Suprapubic skin (tissue), 4 donors: ENCODE measurements at regions not wholly inside any gene's neighbourhood (a gene's known extent, or its start where the extent isn't known, plus 50 kb on each side); places are given as distances from the start of the nearest gene placed in this dataset.

ENCODE experiments used
- DNase-seq, 2 donors: peaks; one replicate each; pipeline ENCODE4 v3.0.0-alpha.2; 2019; ENCODE audit warnings: low spot score in 2 of 2
- H3K27ac ChIP-seq: fragments of 200-600 bp; sonication (generic); one replicate; pipeline ENCODE4 v1.5.1; 2019
- H3K27me3 ChIP-seq: fragments of 200-600 bp; sonication (generic); one replicate; pipeline ENCODE4 v1.5.1; 2019
- H3K36me3 ChIP-seq: fragments of 200-600 bp; sonication (generic); one replicate; pipeline ENCODE4 v1.5.1; 2019
- H3K4me1 ChIP-seq: fragments of 200-600 bp; sonication (generic); one replicate; pipeline ENCODE4 v1.5.1; 2019
- H3K4me3 ChIP-seq: fragments of 200-600 bp; sonication (generic); one replicate; pipeline ENCODE4 v1.5.1; 2019; ENCODE audit warnings: mild to moderate bottlenecking
- H3K9me3 ChIP-seq: fragments of 200-600 bp; sonication (generic); one replicate; pipeline ENCODE4 v1.5.1; 2019
- CTCF ChIP-seq, 2 donors: fragments of 200-600 bp in 1 of 2; fragments of 450-650 bp in 1 of 2; sonication (generic) in 1 of 2; IDR thresholded peaks; one replicate each; pipeline ENCODE4 v1.5.1; 2016 to 2019; ENCODE audit warnings: antibody characterized with exemption in 2 of 2, mild to moderate bottlenecking in 1 of 2, moderate library complexity in 1 of 2
- EP300 ChIP-seq: sonication (generic); formaldehyde crosslinking; IDR thresholded peaks from one replicate; pipeline ENCODE4 v1.6.1; 2017; ENCODE audit warnings: antibody characterized with exemption
- POLR2A ChIP-seq, 2 donors: fragments of 450-650 bp; IDR thresholded peaks; one replicate each; pipeline ENCODE4 v1.6.1; 2017; ENCODE audit warnings: antibody characterized with exemption in 2 of 2, mild to moderate bottlenecking in 2 of 2, moderate library complexity in 2 of 2
- POLR2AphosphoS5 ChIP-seq, 3 donors: sonication (generic); formaldehyde crosslinking; IDR thresholded peaks; one replicate each; pipeline ENCODE4 v1.6.1; 2017; ENCODE audit warnings: antibody characterized with exemption in 3 of 3
- WGBS: methylation state at CpG from one replicate; pipeline ENCODE4 v1.1.5; 2018; 5-methylcytosine and 5-hydroxymethylcytosine counted together

DNA sequence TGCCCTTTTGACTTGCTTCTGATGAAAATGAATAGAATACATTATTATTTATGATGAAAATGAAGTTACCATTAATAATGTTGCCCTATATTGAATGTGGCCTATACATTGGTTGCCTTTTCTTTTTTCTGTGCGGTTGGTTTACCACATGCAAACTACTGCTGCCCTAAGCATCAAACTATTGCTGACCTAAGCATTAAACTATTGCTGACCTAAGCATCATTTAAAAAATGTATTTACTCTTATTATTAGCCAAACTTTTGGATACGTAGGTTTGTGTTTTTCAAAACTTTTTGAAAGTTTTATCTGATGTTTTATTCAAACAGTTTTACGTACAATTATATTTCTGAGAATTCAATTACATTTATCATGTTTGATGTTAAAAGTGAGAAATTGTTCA lies 76.0 kb upstream of the CDH10 start:
- no peak for DNase-seq
- WGBS = 94% methylated on average over 3 of the region's 3 CpGs
- Histone ChIP-seq H3K4me1 (no peaks in the 10 kb centered on the region), H3K4me3 (no peak overlapping the region), H3K36me3 (no peaks in the 10 kb centered on the region), H3K27ac (no peak overlapping the region), H3K27me3 (no peaks in the 10 kb centered on the region), H3K9me3 (no peaks in the 10 kb centered on the region)
- no peak for TF ChIP-seq POLR2A (IDR thresholded peaks at IDR 0.05)
- TF ChIP-seq POLR2AphosphoS5 (IDR thresholded peaks at IDR 0.05) = no peak
- TF ChIP-seq CTCF (IDR thresholded peaks at IDR 0.05) = no peak
- TF ChIP-seq EP300 = no peak

GRCh38 chr5:24714746-24715145 lies 70.0 kb upstream of the CDH10 start:
- TF ChIP-seq POLR2AphosphoS5 (IDR thresholded peaks at IDR 0.05) (no peak), CTCF (IDR thresholded peaks at IDR 0.05) (no peak), POLR2A (IDR thresholded peaks at IDR 0.05) (no peak), EP300 (no peak)
- no peaks in the 10 kb centered on the region for H3K4me1 ChIP-seq
- no peak for DNase-seq
- no peak overlapping the region for H3K4me3 ChIP-seq
- no peaks in the 10 kb centered on the region for H3K9me3 ChIP-seq
- no peaks in the 10 kb centered on the region for H3K27me3 ChIP-seq
- no peak overlapping the region for H3K27ac ChIP-seq
- 65% methylated on average over 4 of the region's 4 CpGs for WGBS
- no peaks in the 10 kb centered on the region for H3K36me3 ChIP-seq

DNA sequence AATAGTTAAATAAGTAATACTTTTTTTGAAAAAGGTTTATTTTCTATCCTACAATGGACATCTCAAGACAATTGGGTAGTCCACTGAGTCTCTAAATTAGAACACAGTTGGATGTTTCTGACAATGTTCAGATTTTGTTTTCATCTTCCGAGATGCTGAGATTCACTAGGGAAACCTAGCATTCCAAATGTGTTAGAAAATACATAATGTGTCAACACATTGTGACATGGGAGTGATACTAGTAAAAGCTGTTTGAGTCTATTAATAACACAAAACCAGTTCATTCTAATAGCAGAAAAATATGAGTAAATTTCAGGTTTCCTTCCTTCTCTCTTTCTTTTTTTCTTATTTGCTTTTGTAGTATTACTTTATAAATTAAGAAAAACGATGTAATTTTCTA lies 68.2 kb upstream of the CDH10 start:
- Histone ChIP-seq H3K36me3 (no peaks in the 10 kb centered on the region), H3K9me3 (no peaks in the 10 kb centered on the region), H3K4me3 (no peak overlapping the region), H3K27ac (no peak overlapping the region), H3K4me1 (no peaks in the 10 kb centered on the region), H3K27me3 (no peaks in the 10 kb centered on the region)
- 63% methylated on average over 2 of the region's 2 CpGs for WGBS
- no peak for TF ChIP-seq POLR2A (IDR thresholded peaks at IDR 0.05)
- TF ChIP-seq EP300 = no peak
- TF ChIP-seq POLR2AphosphoS5 (IDR thresholded peaks at IDR 0.05) = no peak
- no peak for TF ChIP-seq CTCF (IDR thresholded peaks at IDR 0.05)
- no peak for DNase-seq

GRCh38 chr5:24712047-24712446 lies 67.3 kb upstream of the CDH10 start:
- no peak overlapping the region for H3K27ac ChIP-seq
- H3K4me1 ChIP-seq = no peaks in the 10 kb centered on the region
- no peaks in the 10 kb centered on the region for H3K36me3 ChIP-seq
- 94% methylated on average over 1 of the region's 1 CpG for WGBS
- no peak for TF ChIP-seq CTCF (IDR thresholded peaks at IDR 0.05)
- no peaks in the 10 kb centered on the region for H3K9me3 ChIP-seq
- no peak overlapping the region for H3K4me3 ChIP-seq
- H3K27me3 ChIP-seq = no peaks in the 10 kb centered on the region
- no peak for DNase-seq

DNA sequence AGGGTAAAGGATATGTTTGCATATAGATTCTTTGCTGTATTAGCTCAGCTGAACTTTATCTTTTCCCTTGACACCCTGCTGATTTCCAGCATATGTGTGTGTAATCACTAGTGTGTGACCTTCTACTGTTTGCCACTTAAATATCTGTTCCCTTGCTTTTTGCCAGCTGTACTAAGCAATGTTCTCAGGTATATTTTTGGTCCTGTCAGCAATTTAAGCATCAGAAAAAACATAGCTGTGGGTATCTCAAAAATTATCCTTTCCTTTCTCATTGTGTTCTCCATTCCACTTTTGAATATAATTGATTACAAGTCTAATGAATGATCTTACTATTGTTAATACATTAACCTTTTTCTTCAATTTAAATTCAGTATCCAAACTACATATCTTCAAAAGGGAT lies 59.2 kb upstream of the CDH10 start:
- no peaks in the 10 kb centered on the region for H3K4me1 ChIP-seq
- no peaks in the 10 kb centered on the region for H3K27me3 ChIP-seq
- no peak for TF ChIP-seq EP300
- no peak for TF ChIP-seq POLR2A (IDR thresholded peaks at IDR 0.05)
- TF ChIP-seq POLR2AphosphoS5 (IDR thresholded peaks at IDR 0.05) = no peak
- TF ChIP-seq CTCF (IDR thresholded peaks at IDR 0.05) = no peak
- no peaks in the 10 kb centered on the region for H3K36me3 ChIP-seq
- no peak for DNase-seq
- no peak overlapping the region for H3K27ac ChIP-seq
- H3K9me3 ChIP-seq = peaks cover 3% of the 10 kb centered on the region
- H3K4me3 ChIP-seq = no peak overlapping the region
